ENCODE measurements at regions not wholly inside any gene's neighbourhood (a gene's known extent, or its start where the extent isn't known, plus 50 kb on each side); places are given as distances from the start of the nearest gene placed in this dataset.

DNA sequence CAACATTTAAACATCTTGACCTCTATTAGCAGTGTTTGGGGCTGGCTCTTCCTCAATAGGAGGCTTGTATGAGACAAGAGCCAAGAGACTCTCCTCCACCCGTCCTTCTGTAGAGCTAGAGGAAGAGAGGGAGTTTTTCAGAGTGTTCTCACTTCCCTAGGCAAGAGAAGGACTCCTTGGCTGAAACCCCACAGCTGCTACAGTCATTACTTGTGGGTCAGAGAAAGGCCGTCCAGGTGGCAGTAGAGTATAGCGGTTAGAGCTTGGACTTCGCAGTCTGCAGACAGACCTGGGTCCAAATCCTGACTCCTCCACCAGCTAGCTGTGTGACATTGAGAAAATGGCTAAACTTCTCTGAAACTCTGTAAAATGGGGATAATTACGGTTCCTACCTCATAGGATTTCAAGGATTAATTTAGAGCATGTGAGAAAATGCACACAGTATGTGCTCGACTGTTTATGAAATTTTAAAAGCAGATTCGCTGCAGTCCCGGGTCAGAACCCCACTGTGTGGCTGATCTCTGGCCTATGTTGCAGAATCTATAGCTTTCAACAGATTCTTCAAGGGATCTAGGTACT, 80.8 kb upstream of the ARAP3 start:
- TF ChIP-seq, protein P1, sequence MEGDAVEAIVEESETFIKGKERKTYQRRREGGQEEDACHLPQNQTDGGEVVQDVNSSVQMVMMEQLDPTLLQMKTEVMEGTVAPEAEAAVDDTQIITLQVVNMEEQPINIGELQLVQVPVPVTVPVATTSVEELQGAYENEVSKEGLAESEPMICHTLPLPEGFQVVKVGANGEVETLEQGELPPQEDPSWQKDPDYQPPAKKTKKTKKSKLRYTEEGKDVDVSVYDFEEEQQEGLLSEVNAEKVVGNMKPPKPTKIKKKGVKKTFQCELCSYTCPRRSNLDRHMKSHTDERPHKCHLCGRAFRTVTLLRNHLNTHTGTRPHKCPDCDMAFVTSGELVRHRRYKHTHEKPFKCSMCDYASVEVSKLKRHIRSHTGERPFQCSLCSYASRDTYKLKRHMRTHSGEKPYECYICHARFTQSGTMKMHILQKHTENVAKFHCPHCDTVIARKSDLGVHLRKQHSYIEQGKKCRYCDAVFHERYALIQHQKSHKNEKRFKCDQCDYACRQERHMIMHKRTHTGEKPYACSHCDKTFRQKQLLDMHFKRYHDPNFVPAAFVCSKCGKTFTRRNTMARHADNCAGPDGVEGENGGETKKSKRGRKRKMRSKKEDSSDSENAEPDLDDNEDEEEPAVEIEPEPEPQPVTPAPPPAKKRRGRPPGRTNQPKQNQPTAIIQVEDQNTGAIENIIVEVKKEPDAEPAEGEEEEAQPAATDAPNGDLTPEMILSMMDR (IDR thresholded peaks at IDR 0.05): no peak
- no peak for TF ChIP-seq EZH2 (IDR thresholded peaks at IDR 0.05; ENCODE audit: borderline replicate concordance, insufficient read depth, low read depth, low read length, poor library complexity, severe bottlenecking)

Measured in B cell (primary cell).